HG02973 (cell line): ENCODE measurements at regions not wholly inside any gene's neighbourhood (a gene's known extent, or its start where the extent isn't known, plus 50 kb on each side); places are given as distances from the start of the nearest gene placed in this dataset.

Experiments used
- ATAC-seq: cut with Tn5 transposase; IDR thresholded peaks from one replicate; pipeline ENCODE4 v1.9.1; 2021; ENCODE audit warnings: moderate library complexity; ENCODE audit not compliant: unreplicated experiment

- no peak for ATAC-seq
Observed at GRCh38 chr12:45548426-45548825, 181.1 kb upstream of the ARID2 start.

GRCh38 chr12:45549337-45549902 lies 180.1 kb upstream of the ARID2 start:
- no peak for ATAC-seq

- ATAC-seq = no peak
Observed at GRCh38 chr12:45553204-45553603, 176.3 kb upstream of the ARID2 start.

GRCh38 chr12:45557016-45557415 lies 172.5 kb upstream of the ARID2 start:
- no peak for ATAC-seq

GRCh38 chr12:45558353-45558752 lies 171.2 kb upstream of the ARID2 start:
- no peak for ATAC-seq

GRCh38 chr12:45559537-45559936 lies 170.0 kb upstream of the ARID2 start:
- no peak for ATAC-seq

GRCh38 chr12:45560689-45561088 lies 168.8 kb upstream of the ARID2 start:
- no peak for ATAC-seq

GRCh38 chr12:45561488-45561887 lies 168.0 kb upstream of the ARID2 start:
- ATAC-seq = no peak

- ATAC-seq = no peak
Observed at GRCh38 chr12:45565590-45565989, 163.9 kb upstream of the ARID2 start.

- ATAC-seq = no peak
Observed at GRCh38 chr12:45566257-45566656, 163.2 kb upstream of the ARID2 start.

- ATAC-seq = no peak
Observed at GRCh38 chr12:45568808-45569207, 160.7 kb upstream of the ARID2 start.

GRCh38 chr12:45570501-45570900 lies 159.0 kb upstream of the ARID2 start:
- ATAC-seq = no peak

- ATAC-seq = no peak
Observed at GRCh38 chr12:45572114-45572513, 157.4 kb upstream of the ARID2 start.

- ATAC-seq = no peak
Observed at GRCh38 chr12:45575417-45575816, 154.1 kb upstream of the ARID2 start.

- ATAC-seq = peak; percentile 66
Observed at GRCh38 chr12:45575823-45576475, 153.6 kb upstream of the ARID2 start.

GRCh38 chr12:45577844-45578399 lies 151.6 kb upstream of the ARID2 start:
- peak; percentile 39 for ATAC-seq

GRCh38 chr12:45580356-45580969 lies 149.0 kb upstream of the ARID2 start:
- ATAC-seq = no peak

GRCh38 chr12:45581112-45581511 lies 148.4 kb upstream of the ARID2 start:
- no peak for ATAC-seq

- no peak for ATAC-seq
Observed at GRCh38 chr12:45582536-45582935, 147.0 kb upstream of the ARID2 start.

GRCh38 chr12:45582986-45583659 lies 146.4 kb upstream of the ARID2 start:
- ATAC-seq = no peak

- no peak for ATAC-seq
Observed at GRCh38 chr12:45584336-45584735, 145.2 kb upstream of the ARID2 start.
